ENCODE measurements at regions not wholly inside any gene's neighbourhood (a gene's known extent, or its start where the extent isn't known, plus 50 kb on each side); places are given as distances from the start of the nearest gene placed in this dataset.

DNA sequence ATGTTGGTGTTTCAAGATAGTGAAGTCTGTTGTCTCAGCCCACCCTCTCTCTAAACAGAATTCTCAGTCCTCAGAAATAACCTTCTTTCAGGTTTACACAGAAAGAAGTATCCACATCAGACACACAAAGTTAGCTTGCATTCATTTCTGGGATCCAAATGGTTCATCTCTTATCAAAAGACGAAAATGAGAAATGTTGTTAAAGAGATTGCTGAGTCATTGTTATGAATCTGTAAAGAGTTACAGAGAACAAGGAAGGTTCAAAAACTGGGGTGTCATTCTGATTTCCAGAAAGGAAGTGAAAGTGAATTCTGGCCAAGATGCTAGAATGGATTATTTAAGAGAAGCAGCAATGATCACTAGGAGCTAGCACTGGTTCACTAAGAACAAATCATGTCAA lies 90.5 kb upstream of the ATXN1 start (continued):
- TF ChIP-seq, protein P1, sequence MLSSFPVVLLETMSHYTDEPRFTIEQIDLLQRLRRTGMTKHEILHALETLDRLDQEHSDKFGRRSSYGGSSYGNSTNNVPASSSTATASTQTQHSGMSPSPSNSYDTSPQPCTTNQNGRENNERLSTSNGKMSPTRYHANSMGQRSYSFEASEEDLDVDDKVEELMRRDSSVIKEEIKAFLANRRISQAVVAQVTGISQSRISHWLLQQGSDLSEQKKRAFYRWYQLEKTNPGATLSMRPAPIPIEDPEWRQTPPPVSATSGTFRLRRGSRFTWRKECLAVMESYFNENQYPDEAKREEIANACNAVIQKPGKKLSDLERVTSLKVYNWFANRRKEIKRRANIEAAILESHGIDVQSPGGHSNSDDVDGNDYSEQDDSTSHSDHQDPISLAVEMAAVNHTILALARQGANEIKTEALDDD (IDR thresholded peaks at IDR 0.05), result no peak
- no peak for TF ChIP-seq TCF7L2 (IDR thresholded peaks at IDR 0.05; ENCODE audit: low read depth, low read length)
- TF ChIP-seq DPF2 (IDR thresholded peaks at IDR 0.05), result peak; percentile 45; the same call in 1 of the 2 replicates
- TF ChIP-seq SMARCA4 (IDR thresholded peaks at IDR 0.05), result peak; percentile 23; the same call in 1 of the 2 replicates
- TF ChIP-seq NR1H2 (CRISPR knock-in tag; IDR thresholded peaks at IDR 0.05), result no peak
- TF ChIP-seq POLR3G (IDR thresholded peaks at IDR 0.05; ENCODE audit: extremely low read depth, insufficient read length, insufficient replicate concordance), result no peak
- TF ChIP-seq, protein P2, sequence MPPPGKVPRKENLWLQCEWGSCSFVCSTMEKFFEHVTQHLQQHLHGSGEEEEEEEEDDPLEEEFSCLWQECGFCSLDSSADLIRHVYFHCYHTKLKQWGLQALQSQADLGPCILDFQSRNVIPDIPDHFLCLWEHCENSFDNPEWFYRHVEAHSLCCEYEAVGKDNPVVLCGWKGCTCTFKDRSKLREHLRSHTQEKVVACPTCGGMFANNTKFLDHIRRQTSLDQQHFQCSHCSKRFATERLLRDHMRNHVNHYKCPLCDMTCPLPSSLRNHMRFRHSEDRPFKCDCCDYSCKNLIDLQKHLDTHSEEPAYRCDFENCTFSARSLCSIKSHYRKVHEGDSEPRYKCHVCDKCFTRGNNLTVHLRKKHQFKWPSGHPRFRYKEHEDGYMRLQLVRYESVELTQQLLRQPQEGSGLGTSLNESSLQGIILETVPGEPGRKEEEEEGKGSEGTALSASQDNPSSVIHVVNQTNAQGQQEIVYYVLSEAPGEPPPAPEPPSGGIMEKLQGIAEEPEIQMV (tag; conservative IDR thresholded peaks at IDR 0.05; ENCODE audit: low read depth), result no peak
- TF ChIP-seq, protein P3, sequence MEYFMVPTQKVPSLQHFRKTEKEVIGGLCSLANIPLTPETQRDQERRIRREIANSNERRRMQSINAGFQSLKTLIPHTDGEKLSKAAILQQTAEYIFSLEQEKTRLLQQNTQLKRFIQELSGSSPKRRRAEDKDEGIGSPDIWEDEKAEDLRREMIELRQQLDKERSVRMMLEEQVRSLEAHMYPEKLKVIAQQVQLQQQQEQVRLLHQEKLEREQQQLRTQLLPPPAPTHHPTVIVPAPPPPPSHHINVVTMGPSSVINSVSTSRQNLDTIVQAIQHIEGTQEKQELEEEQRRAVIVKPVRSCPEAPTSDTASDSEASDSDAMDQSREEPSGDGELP (CRISPR knock-in tag; IDR thresholded peaks at IDR 0.05; ENCODE audit: borderline replicate concordance), result no peak
- TF ChIP-seq ZNF717 (CRISPR knock-in tag; IDR thresholded peaks at IDR 0.05), result no peak

Data from K562 (cell line).